ENCODE measurements at regions not wholly inside any gene's neighbourhood (a gene's known extent, or its start where the extent isn't known, plus 50 kb on each side); places are given as distances from the start of the nearest gene placed in this dataset.

DNA sequence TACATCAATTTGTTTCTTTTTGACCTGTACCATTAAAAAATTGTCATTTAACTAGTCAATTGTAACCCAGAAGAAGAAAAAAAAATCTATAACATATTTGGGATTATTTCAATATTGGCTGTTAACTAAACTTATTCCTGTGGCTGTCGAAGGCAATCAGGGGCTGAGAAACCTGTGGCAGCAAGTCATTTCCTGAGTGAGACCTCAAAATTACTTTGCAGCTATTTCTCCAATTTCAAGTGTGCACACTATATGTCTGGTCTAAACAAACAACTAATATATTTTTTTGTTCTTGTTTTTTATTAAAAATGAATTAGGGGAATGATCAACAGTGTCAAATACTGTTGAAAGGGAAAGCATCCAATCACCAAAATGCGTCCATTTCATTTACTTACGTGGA lies 1357.6 kb upstream of the B3GALT2 start:
- no peak for DNase-seq (ENCODE audit: low read depth, low spot score)
- Histone ChIP-seq H3K36me3 (ENCODE audit: control insufficient read depth, insufficient read depth, low read length) (no peaks in the 10 kb centered on the region), H3K27ac (ENCODE audit: low read length) (no peak overlapping the region), H3K27me3 (ENCODE audit: control insufficient read depth, insufficient read depth, low read length) (no peaks in the 10 kb centered on the region), H3K9me3 (ENCODE audit: control insufficient read depth, insufficient read depth, low read length) (no peaks in the 10 kb centered on the region), H3K4me1 (ENCODE audit: control insufficient read depth, insufficient read depth, low read length) (no peaks in the 10 kb centered on the region), H3K4me3 (ENCODE audit: low read length) (no peak overlapping the region)
- WGBS (ENCODE audit: insufficient coverage, insufficient read length) = no CpG with 5 or more reads among the region's 3 CpGs

DNA sequence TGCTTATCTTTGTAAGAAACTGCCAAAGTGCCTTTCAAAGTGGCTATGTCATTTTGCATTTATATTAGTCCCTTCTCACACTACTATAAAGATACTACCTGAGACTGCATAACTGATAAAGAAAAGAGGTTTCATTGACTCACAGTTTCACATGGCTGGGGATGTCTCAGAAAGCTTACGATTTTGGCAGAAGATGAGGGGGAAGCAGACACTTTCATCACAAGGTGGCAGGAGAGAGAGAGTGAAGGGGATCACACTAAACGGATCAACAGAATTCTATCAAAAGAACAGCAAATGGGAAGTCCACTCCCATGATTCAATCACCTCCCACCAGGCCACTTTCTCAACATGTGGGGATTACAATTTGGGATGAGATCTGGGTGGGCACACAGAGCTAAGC lies 1352.0 kb upstream of the B3GALT2 start:
- no CpG with 5 or more reads among the region's 2 CpGs for WGBS (ENCODE audit: insufficient coverage, insufficient read length)
- no peak for DNase-seq (ENCODE audit: low read depth, low spot score)
- no peaks in the 10 kb centered on the region for H3K36me3 ChIP-seq (ENCODE audit: control insufficient read depth, insufficient read depth, low read length)
- peaks cover 2% of the 10 kb centered on the region; the same call in 1 of the 2 replicates for H3K4me1 ChIP-seq (ENCODE audit: control insufficient read depth, insufficient read depth, low read length)
- no peaks in the 10 kb centered on the region for H3K27me3 ChIP-seq (ENCODE audit: control insufficient read depth, insufficient read depth, low read length)
- no peak overlapping the region for H3K27ac ChIP-seq (ENCODE audit: low read length)
- no peak overlapping the region for H3K4me3 ChIP-seq (ENCODE audit: low read length)
- no peaks in the 10 kb centered on the region for H3K9me3 ChIP-seq (ENCODE audit: control insufficient read depth, insufficient read depth, low read length)

DNA sequence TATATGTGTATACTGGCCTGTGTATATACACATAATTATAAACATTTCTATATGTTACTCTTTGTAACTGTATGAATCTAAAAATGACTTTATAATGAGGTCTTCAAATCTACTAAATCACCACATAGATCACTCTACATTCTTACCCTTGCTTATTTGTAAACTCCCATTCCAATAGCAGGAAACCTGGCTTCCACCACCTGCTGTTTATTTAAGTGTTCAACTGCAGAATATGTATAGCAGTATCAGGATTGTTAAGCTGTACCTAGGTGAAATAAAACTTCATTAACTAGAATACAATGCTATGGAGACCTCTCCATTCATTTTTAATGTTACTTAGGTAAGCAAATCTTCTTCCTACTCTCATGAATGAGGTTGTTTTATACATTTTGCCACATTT lies 1351.1 kb upstream of the B3GALT2 start:
- no peaks in the 10 kb centered on the region for H3K9me3 ChIP-seq (ENCODE audit: control insufficient read depth, insufficient read depth, low read length)
- H3K4me1 ChIP-seq (ENCODE audit: control insufficient read depth, insufficient read depth, low read length) = peaks cover 2% of the 10 kb centered on the region; the same call in 1 of the 2 replicates
- H3K27ac ChIP-seq (ENCODE audit: low read length) = no peak overlapping the region
- no peaks in the 10 kb centered on the region for H3K36me3 ChIP-seq (ENCODE audit: control insufficient read depth, insufficient read depth, low read length)
- H3K27me3 ChIP-seq (ENCODE audit: control insufficient read depth, insufficient read depth, low read length) = no peaks in the 10 kb centered on the region
- no peak for DNase-seq (ENCODE audit: low read depth, low spot score)
- H3K4me3 ChIP-seq (ENCODE audit: low read length) = no peak overlapping the region

DNA sequence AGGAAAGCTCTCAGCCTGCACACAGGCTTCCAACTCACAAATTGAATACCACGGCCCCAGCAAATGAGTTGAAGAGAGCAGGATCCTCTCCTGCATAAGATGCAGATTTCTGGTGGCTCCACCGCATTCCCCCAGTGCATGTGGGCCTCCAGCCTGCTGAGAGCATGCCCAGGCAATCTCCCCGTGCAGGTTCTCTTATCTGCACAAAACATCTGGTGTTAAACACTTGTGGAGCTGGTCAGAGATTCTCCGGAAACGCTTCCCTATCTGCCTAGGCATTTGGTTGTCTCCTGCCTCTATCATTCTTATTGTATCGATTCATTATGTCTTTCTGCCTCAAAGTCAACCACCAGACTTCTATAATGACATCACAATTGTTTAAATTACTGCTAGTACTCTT lies 1349.0 kb upstream of the B3GALT2 start:
- WGBS (ENCODE audit: insufficient coverage, insufficient read length) = no CpG with 5 or more reads among the region's 6 CpGs
- no peak for DNase-seq (ENCODE audit: low read depth, low spot score)
- Histone ChIP-seq H3K27ac (ENCODE audit: low read length) (no peak overlapping the region), H3K36me3 (ENCODE audit: control insufficient read depth, insufficient read depth, low read length) (no peaks in the 10 kb centered on the region), H3K27me3 (ENCODE audit: control insufficient read depth, insufficient read depth, low read length) (no peaks in the 10 kb centered on the region), H3K4me3 (ENCODE audit: low read length) (no peak overlapping the region), H3K4me1 (ENCODE audit: control insufficient read depth, insufficient read depth, low read length) (peaks cover 2% of the 10 kb centered on the region; the same call in 1 of the 2 replicates), H3K9me3 (ENCODE audit: control insufficient read depth, insufficient read depth, low read length) (no peaks in the 10 kb centered on the region)

DNA sequence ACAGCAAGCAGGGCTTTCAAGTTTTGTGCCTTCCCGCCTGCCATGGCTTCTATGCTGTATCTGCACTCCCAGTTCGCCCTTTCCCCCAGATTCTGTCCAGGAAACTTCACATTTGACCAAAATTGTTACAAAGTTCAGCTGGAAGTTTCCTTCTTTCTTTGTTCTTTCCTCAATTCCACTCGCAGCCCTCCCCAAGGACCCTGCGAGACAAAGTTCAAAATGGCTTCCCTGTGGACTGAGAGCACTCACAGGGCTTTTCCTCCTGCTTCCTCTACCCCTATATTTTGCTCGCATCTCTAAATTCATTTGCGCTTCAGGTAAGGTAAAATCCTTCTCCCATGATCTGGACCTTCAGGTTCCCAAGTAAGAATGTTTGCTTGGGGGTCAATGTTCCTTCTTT lies 1348.4 kb upstream of the B3GALT2 start:
- no CpG with 5 or more reads among the region's 6 CpGs for WGBS (ENCODE audit: insufficient coverage, insufficient read length)
- Histone ChIP-seq H3K27me3 (ENCODE audit: control insufficient read depth, insufficient read depth, low read length) (no peaks in the 10 kb centered on the region), H3K4me1 (ENCODE audit: control insufficient read depth, insufficient read depth, low read length) (peaks cover 2% of the 10 kb centered on the region; the same call in 1 of the 2 replicates), H3K36me3 (ENCODE audit: control insufficient read depth, insufficient read depth, low read length) (no peaks in the 10 kb centered on the region), H3K9me3 (ENCODE audit: control insufficient read depth, insufficient read depth, low read length) (no peaks in the 10 kb centered on the region), H3K4me3 (ENCODE audit: low read length) (no peak overlapping the region), H3K27ac (ENCODE audit: low read length) (no peak overlapping the region)
- no peak for DNase-seq (ENCODE audit: low read depth, low spot score)

DNA sequence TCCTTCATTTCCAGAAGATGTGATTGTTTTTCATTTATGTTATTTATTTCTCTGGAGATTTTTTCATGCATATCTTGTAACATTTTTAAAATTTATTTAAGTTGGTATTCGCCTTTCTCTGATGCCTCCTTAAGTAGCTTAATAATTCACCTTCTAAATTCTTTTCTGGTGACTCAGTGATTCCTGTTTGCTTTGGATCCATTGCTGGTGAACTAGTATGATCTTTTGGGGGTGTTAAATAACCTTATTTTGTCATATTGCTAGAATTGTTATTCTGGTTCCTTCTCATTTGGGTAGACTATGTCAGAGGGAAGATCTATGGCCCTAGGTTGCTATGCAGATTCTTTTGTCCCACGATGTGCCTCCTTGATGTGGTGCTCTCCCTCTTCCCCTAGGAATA lies 1347.2 kb upstream of the B3GALT2 start:
- no peak overlapping the region for H3K4me3 ChIP-seq (ENCODE audit: low read length)
- H3K4me1 ChIP-seq (ENCODE audit: control insufficient read depth, insufficient read depth, low read length) = peaks cover 2% of the 10 kb centered on the region; the same call in 1 of the 2 replicates
- WGBS (ENCODE audit: insufficient coverage, insufficient read length) = no CpG with 5 or more reads among the region's 2 CpGs
- H3K9me3 ChIP-seq (ENCODE audit: control insufficient read depth, insufficient read depth, low read length) = no peaks in the 10 kb centered on the region
- no peak overlapping the region for H3K27ac ChIP-seq (ENCODE audit: low read length)
- no peaks in the 10 kb centered on the region for H3K27me3 ChIP-seq (ENCODE audit: control insufficient read depth, insufficient read depth, low read length)
- no peaks in the 10 kb centered on the region for H3K36me3 ChIP-seq (ENCODE audit: control insufficient read depth, insufficient read depth, low read length)
- DNase-seq (ENCODE audit: low read depth, low spot score) = no peak

DNA sequence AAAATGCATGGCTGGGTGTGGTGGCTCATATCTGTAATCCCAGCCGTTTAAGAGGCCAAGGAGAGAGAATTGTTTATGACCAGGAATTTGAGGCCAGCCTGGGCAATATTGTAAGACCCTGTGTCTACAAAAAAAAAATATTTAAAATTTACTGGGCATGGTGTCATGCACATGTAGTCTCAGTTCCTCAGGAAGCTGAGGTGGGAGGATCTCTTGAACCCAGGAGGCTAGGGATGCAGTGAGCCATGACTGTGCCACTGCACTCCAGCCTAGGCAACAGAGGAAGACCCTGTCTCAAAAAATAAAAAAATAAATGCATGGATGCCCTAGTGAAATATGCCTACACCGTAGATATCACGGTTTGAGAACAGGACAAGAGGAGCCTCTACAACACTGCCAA lies 1331.2 kb upstream of the B3GALT2 start:
- WGBS (ENCODE audit: insufficient coverage, insufficient read length) = no CpG with 5 or more reads among the region's 3 CpGs
- DNase-seq (ENCODE audit: low read depth, low spot score) = no peak
- H3K4me3 ChIP-seq (ENCODE audit: low read length) = no peak overlapping the region
- no peaks in the 10 kb centered on the region for H3K27me3 ChIP-seq (ENCODE audit: control insufficient read depth, insufficient read depth, low read length)
- no peaks in the 10 kb centered on the region for H3K4me1 ChIP-seq (ENCODE audit: control insufficient read depth, insufficient read depth, low read length)
- H3K27ac ChIP-seq (ENCODE audit: low read length) = no peak overlapping the region
- no peaks in the 10 kb centered on the region for H3K9me3 ChIP-seq (ENCODE audit: control insufficient read depth, insufficient read depth, low read length)
- H3K36me3 ChIP-seq (ENCODE audit: control insufficient read depth, insufficient read depth, low read length) = no peaks in the 10 kb centered on the region

DNA sequence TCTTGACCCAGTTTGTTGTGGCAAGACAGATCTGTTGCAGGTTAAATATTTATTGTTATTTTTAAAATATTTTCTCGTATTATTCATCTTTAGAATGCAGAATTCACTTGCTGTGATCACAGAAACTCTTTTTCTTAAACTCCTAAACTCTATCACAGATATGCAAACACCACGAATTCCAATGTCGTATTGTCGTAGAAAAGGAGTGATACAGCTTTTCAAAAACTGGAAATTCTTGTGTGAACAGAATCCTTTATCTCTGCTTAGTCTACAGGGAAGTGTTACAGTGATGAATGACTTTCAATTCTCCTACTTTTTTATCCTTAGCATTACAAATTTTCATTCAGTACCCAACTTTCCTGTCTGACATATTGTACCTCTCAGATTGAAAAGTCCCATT lies 1329.5 kb upstream of the B3GALT2 start:
- Histone ChIP-seq H3K4me3 (ENCODE audit: low read length) (no peak overlapping the region), H3K27me3 (ENCODE audit: control insufficient read depth, insufficient read depth, low read length) (no peaks in the 10 kb centered on the region), H3K4me1 (ENCODE audit: control insufficient read depth, insufficient read depth, low read length) (no peaks in the 10 kb centered on the region), H3K36me3 (ENCODE audit: control insufficient read depth, insufficient read depth, low read length) (no peaks in the 10 kb centered on the region), H3K9me3 (ENCODE audit: control insufficient read depth, insufficient read depth, low read length) (no peaks in the 10 kb centered on the region; the same call in 1 of the 2 replicates), H3K27ac (ENCODE audit: low read length) (no peak overlapping the region)
- no peak for DNase-seq (ENCODE audit: low read depth, low spot score)
- no CpG with 5 or more reads among the region's 4 CpGs for WGBS (ENCODE audit: insufficient coverage, insufficient read length)

DNA sequence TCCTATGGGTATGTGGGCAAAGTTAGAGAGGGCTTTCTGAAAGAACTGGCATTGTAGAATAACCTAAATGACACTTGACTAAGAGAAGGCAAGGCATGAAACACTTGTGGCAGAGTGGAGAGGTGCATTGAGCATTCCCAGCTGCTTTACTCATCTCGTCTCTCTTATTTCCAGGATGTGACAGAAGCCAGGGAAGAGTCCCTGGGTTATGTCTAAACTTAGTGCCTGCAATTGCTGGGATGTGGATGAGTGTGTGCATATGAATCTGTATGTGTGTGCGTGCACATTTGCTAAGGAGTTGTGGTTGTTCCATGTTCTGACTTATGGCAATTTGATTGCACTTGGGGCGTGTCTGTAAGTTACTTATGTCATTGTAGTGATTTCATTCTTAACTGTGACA lies 1326.5 kb upstream of the B3GALT2 start:
- no peaks in the 10 kb centered on the region; the same call in 1 of the 2 replicates for H3K9me3 ChIP-seq (ENCODE audit: control insufficient read depth, insufficient read depth, low read length)
- H3K27ac ChIP-seq (ENCODE audit: low read length) = no peak overlapping the region
- H3K4me1 ChIP-seq (ENCODE audit: control insufficient read depth, insufficient read depth, low read length) = no peaks in the 10 kb centered on the region
- H3K36me3 ChIP-seq (ENCODE audit: control insufficient read depth, insufficient read depth, low read length) = no peaks in the 10 kb centered on the region
- H3K27me3 ChIP-seq (ENCODE audit: control insufficient read depth, insufficient read depth, low read length) = no peaks in the 10 kb centered on the region
- no peak for DNase-seq (ENCODE audit: low read depth, low spot score)
- no peak overlapping the region for H3K4me3 ChIP-seq (ENCODE audit: low read length)
- WGBS (ENCODE audit: insufficient coverage, insufficient read length) = no CpG with 5 or more reads among the region's 3 CpGs

DNA sequence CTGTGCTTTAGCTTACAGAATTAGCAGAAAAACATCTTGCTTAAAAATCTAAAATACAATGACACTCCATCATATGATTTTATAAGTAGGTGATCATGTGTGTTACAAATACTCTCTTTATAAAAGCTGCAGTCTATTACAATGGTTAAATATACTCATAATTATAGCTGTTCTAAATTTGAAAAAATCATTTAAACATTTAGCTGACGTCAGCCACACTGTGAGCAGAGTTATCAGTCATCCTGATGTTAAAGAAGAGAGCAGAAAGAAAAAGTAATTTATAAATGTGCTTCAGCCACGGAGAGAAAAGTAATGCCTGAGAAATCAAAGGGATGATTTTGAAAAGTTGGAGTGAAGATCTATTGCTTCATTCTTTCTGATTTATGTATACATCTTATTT lies 1325.9 kb upstream of the B3GALT2 start:
- no peaks in the 10 kb centered on the region for H3K36me3 ChIP-seq (ENCODE audit: control insufficient read depth, insufficient read depth, low read length)
- no peaks in the 10 kb centered on the region; the same call in 1 of the 2 replicates for H3K9me3 ChIP-seq (ENCODE audit: control insufficient read depth, insufficient read depth, low read length)
- H3K27ac ChIP-seq (ENCODE audit: low read length) = no peak overlapping the region
- no peak for DNase-seq (ENCODE audit: low read depth, low spot score)
- no peaks in the 10 kb centered on the region for H3K4me1 ChIP-seq (ENCODE audit: control insufficient read depth, insufficient read depth, low read length)
- no peak overlapping the region for H3K4me3 ChIP-seq (ENCODE audit: low read length)
- no peaks in the 10 kb centered on the region for H3K27me3 ChIP-seq (ENCODE audit: control insufficient read depth, insufficient read depth, low read length)
- WGBS (ENCODE audit: insufficient coverage, insufficient read length) = no CpG with 5 or more reads among the region's 2 CpGs

DNA sequence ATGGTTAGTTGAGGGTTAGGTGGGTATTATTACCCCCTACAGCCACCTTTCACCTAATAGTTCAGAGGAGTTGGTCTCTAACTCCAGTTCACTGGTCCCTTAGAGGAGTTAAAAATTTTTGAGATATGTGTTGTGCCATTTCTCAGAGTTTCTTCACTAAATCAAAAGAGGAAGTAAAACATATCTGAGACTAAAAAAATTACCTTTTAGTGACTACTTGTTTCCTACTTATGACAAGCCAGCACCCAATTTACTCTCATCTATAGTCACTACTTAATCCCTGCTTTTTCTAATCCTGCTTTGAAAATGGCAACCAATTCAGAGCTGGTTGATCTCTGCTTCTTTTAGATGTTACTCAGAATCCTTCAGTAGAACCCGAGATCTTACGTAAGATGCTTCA lies 1316.8 kb upstream of the B3GALT2 start:
- DNase-seq (ENCODE audit: low read depth, low spot score) = no peak
- no peaks in the 10 kb centered on the region for H3K9me3 ChIP-seq (ENCODE audit: control insufficient read depth, insufficient read depth, low read length)
- no peaks in the 10 kb centered on the region for H3K36me3 ChIP-seq (ENCODE audit: control insufficient read depth, insufficient read depth, low read length)
- no peaks in the 10 kb centered on the region for H3K4me1 ChIP-seq (ENCODE audit: control insufficient read depth, insufficient read depth, low read length)
- no peaks in the 10 kb centered on the region for H3K27me3 ChIP-seq (ENCODE audit: control insufficient read depth, insufficient read depth, low read length)
- H3K27ac ChIP-seq (ENCODE audit: low read length) = no peak overlapping the region
- no peak overlapping the region for H3K4me3 ChIP-seq (ENCODE audit: low read length)
- no CpG with 5 or more reads among the region's 2 CpGs for WGBS (ENCODE audit: insufficient coverage, insufficient read length)

Data from iPS DF 6.9 (cell line).